ENCODE measurements at regions not wholly inside any gene's neighbourhood (a gene's known extent, or its start where the extent isn't known, plus 50 kb on each side); places are given as distances from the start of the nearest gene placed in this dataset.

GRCh38 chr7:156497776-156498509 is 142.6 kb upstream of the RNF32 start:
- Histone ChIP-seq H3K27me3 (no peaks in the 10 kb centered on the region), H3K4me1 (ENCODE audit: insufficient read depth) (no peaks in the 10 kb centered on the region), H3K4me3 (no peak overlapping the region), H3K27ac (no peak overlapping the region), H3K36me3 (no peaks in the 10 kb centered on the region), H3K9me3 (no peaks in the 10 kb centered on the region)
- TF ChIP-seq EP300 (IDR thresholded peaks at IDR 0.05) (no peak), POLR2A (IDR thresholded peaks at IDR 0.05) (no peak), CTCF (IDR thresholded peaks at IDR 0.05) (no peak)
- 74 to 85% (median 81%) methylated on average over 17 of the region's 17 CpGs for WGBS, 3 donors
- intact Hi-C loops (cut with DNase I): no loop called here
- no peak for DNase-seq

GRCh38 chr7:156496865-156497264 is 143.7 kb upstream of the RNF32 start:
- no peaks in the 10 kb centered on the region for H3K4me1 ChIP-seq (ENCODE audit: insufficient read depth)
- TF ChIP-seq CTCF (IDR thresholded peaks at IDR 0.05): no peak
- TF ChIP-seq POLR2A (IDR thresholded peaks at IDR 0.05): no peak
- TF ChIP-seq EP300 (IDR thresholded peaks at IDR 0.05): no peak
- no peaks in the 10 kb centered on the region for H3K9me3 ChIP-seq
- DNase-seq: no peak
- 50 to 66% (median 63%) methylated on average over 8 of the region's 8 CpGs for WGBS, 3 donors
- intact Hi-C loops (cut with DNase I): no loop called here
- no peaks in the 10 kb centered on the region for H3K27me3 ChIP-seq
- H3K27ac ChIP-seq: no peak overlapping the region
- H3K36me3 ChIP-seq: no peaks in the 10 kb centered on the region
- no peak overlapping the region for H3K4me3 ChIP-seq

- no peak overlapping the region for H3K4me3 ChIP-seq
- no peaks in the 10 kb centered on the region for H3K27me3 ChIP-seq
- no peaks in the 10 kb centered on the region for H3K4me1 ChIP-seq (ENCODE audit: insufficient read depth)
- TF ChIP-seq EP300 (IDR thresholded peaks at IDR 0.05) (no peak), CTCF (IDR thresholded peaks at IDR 0.05) (no peak), POLR2A (IDR thresholded peaks at IDR 0.05) (no peak)
- intact Hi-C loops (cut with DNase I): no loop called here
- DNase-seq: no peak
- no peaks in the 10 kb centered on the region for H3K36me3 ChIP-seq
- 13 to 16% (median 14%) methylated on average over 8 of the region's 8 CpGs for WGBS, 3 donors
- H3K9me3 ChIP-seq: no peaks in the 10 kb centered on the region
- no peak overlapping the region for H3K27ac ChIP-seq
Measured at GRCh38 chr7:156496363-156496769, 144.2 kb upstream of the RNF32 start.

GRCh38 chr7:156494960-156495359 is 145.6 kb upstream of the RNF32 start:
- no peaks in the 10 kb centered on the region for H3K36me3 ChIP-seq
- TF ChIP-seq POLR2A (IDR thresholded peaks at IDR 0.05) (no peak), CTCF (IDR thresholded peaks at IDR 0.05) (no peak), EP300 (IDR thresholded peaks at IDR 0.05) (no peak)
- no peaks in the 10 kb centered on the region for H3K9me3 ChIP-seq
- no peaks in the 10 kb centered on the region for H3K4me1 ChIP-seq (ENCODE audit: insufficient read depth)
- no peak for DNase-seq
- no peaks in the 10 kb centered on the region for H3K27me3 ChIP-seq
- no peak overlapping the region for H3K4me3 ChIP-seq
- 91 to 93% (median 93%) methylated on average over 5 of the region's 5 CpGs for WGBS, 3 donors
- intact Hi-C loops (cut with DNase I): no loop called here
- no peak overlapping the region for H3K27ac ChIP-seq

Data from ovary (tissue), 7 donors.